ENCODE measurements at regions not wholly inside any gene's neighbourhood (a gene's known extent, or its start where the extent isn't known, plus 50 kb on each side); places are given as distances from the start of the nearest gene placed in this dataset.
A peak's percentile ranks its signal among the peaks of the same experiment; 100 is the strongest.

GRCh38 chr4:23033796-23034195, 341.1 kb downstream of the GBA3 start:
- POLR2A ChIA-PET, result no interaction called here

GRCh38 chr4:23028875-23029274, 336.1 kb downstream of the GBA3 start:
- WGBS (ENCODE audit: insufficient coverage, low coverage, missing lambda C conversion rate), result 4% methylated on average over 3 of the region's 3 CpGs
- H4K20me1 ChIP-seq (replicated peaks; ENCODE audit: control insufficient read depth, insufficient read depth, low read length), result no peaks in the 10 kb centered on the region
- no peak overlapping the region for H3K4me3 ChIP-seq
- no peaks in the 10 kb centered on the region for H3K27me3 ChIP-seq (ENCODE audit: control insufficient read depth in 2 of 2, insufficient read depth in 2 of 2, low read length in 2 of 2)
- BruUV-seq (replicated peaks), result no TSS peak
- no peak overlapping the region for H3K9ac ChIP-seq (ENCODE audit: insufficient read depth in 1 of 2, low read depth in 2 of 2, low read length in 2 of 2)
- no peak overlapping the region for H3K27ac ChIP-seq (ENCODE audit: extremely low read depth, low read depth, low read length)
- ATAC-seq, result peak; percentile 42; the same call in 1 of the 3 replicates
- H2AFZ ChIP-seq (ENCODE audit: low read depth, low read length), result no peak overlapping the region
- H3K4me1 ChIP-seq (replicated peaks in 1 of 2; ENCODE audit: control insufficient read depth in 2 of 2, insufficient read depth in 2 of 2, low read length in 2 of 2), result no peaks in the 10 kb centered on the region; a peak in 1 of 5 replicates
- no peaks in the 10 kb centered on the region for H3K9me3 ChIP-seq (replicated peaks; ENCODE audit: control insufficient read depth, insufficient read depth, low read depth, low read length)
- H3K4me2 ChIP-seq (ENCODE audit: insufficient read depth, low read length), result no peak overlapping the region
- peaks cover 11% of the 10 kb centered on the region; the same call in 1 of the 3 replicates for H3K36me3 ChIP-seq (ENCODE audit: control insufficient read depth, insufficient read depth, low read length)
- no peak for FAIRE-seq
- H3K79me2 ChIP-seq (ENCODE audit: control insufficient read depth, insufficient read depth, low read length), result peaks cover 32% of the 10 kb centered on the region; the same call in 2 of the 3 replicates
- in situ Hi-C loops (cut with MboI), result no loop called here
- peak; percentile 30; the same call in 1 of the 2 replicates for TF ChIP-seq NFE2 (IDR thresholded peaks at IDR 0.05; ENCODE audit: low read depth)
- no peak for TF ChIP-seq CEBPG (CRISPR knock-in tag; IDR thresholded peaks at IDR 0.05)
- no peak for TF ChIP-seq CEBPG (tag; conservative IDR thresholded peaks at IDR 0.05 in 1 of 2, IDR thresholded peaks at IDR 0.05 in 1 of 2)
- H3K9me1 ChIP-seq (ENCODE audit: control insufficient read depth, insufficient read depth, low read length), result no peaks in the 10 kb centered on the region
- intact Hi-C loops (cut with micrococcal nuclease), result no loop called here
- no peak for DNase-seq (ENCODE audit: extremely low read depth in 1 of 4, low spot score in 3 of 4)
- CTCF ChIA-PET (ENCODE audit: low intra/inter-chr PET ratio), result no interaction called here
- POLR2A ChIA-PET, result no interaction called here

More at GRCh38 chr4:23033796-23034195, 341.1 kb downstream of the GBA3 start:
- no peak for TF ChIP-seq NR4A1 (CRISPR knock-in tag; IDR thresholded peaks at IDR 0.05)
- TF ChIP-seq NR4A1 (tag; IDR thresholded peaks at IDR 0.05), result no peak
- no peak for TF ChIP-seq NCOR1 (IDR thresholded peaks at IDR 0.05)
- no peak for TF ChIP-seq ZNF212 (CRISPR knock-in tag; IDR thresholded peaks at IDR 0.05)
- TF ChIP-seq NFIX (CRISPR knock-in tag; IDR thresholded peaks at IDR 0.05; ENCODE audit: low read depth), result no peak
- no peak for TF ChIP-seq TARDBP (IDR thresholded peaks at IDR 0.05)
- in situ Hi-C loops (cut with MboI), result no loop called here
- no peak overlapping the region for H3K27ac ChIP-seq (ENCODE audit: extremely low read depth, low read depth, low read length)
- peaks cover 18% of the 10 kb centered on the region; the same call in 2 of the 3 replicates for H3K36me3 ChIP-seq (ENCODE audit: control insufficient read depth, insufficient read depth, low read length)
- H4K20me1 ChIP-seq (replicated peaks; ENCODE audit: control insufficient read depth, insufficient read depth, low read length), result no peaks in the 10 kb centered on the region
- no peak overlapping the region for H3K4me3 ChIP-seq
- intact Hi-C loops (cut with micrococcal nuclease), result no loop called here
- H3K4me2 ChIP-seq (ENCODE audit: insufficient read depth, low read length), result no peak overlapping the region
- H3K27me3 ChIP-seq (ENCODE audit: control insufficient read depth in 2 of 2, insufficient read depth in 2 of 2, low read length in 2 of 2), result no peaks in the 10 kb centered on the region
- H3K9me3 ChIP-seq (replicated peaks; ENCODE audit: control insufficient read depth, insufficient read depth, low read depth, low read length), result no peaks in the 10 kb centered on the region
- H3K4me1 ChIP-seq (replicated peaks in 1 of 2; ENCODE audit: control insufficient read depth in 2 of 2, insufficient read depth in 2 of 2, low read length in 2 of 2), result no peaks in the 10 kb centered on the region
- DNase-seq (ENCODE audit: extremely low read depth in 1 of 4, low spot score in 3 of 4), result no peak
- no peak overlapping the region for H3K9ac ChIP-seq (ENCODE audit: insufficient read depth in 1 of 2, low read depth in 2 of 2, low read length in 2 of 2)
- H3K9me1 ChIP-seq (ENCODE audit: control insufficient read depth, insufficient read depth, low read length), result no peaks in the 10 kb centered on the region
- no TSS peak for BruUV-seq (replicated peaks)
- no peak for FAIRE-seq
- H2AFZ ChIP-seq (ENCODE audit: low read depth, low read length), result no peak overlapping the region
- H3K79me2 ChIP-seq (ENCODE audit: control insufficient read depth, insufficient read depth, low read length), result peaks cover 28% of the 10 kb centered on the region
- CTCF ChIA-PET (ENCODE audit: low intra/inter-chr PET ratio), result no interaction called here
- no peak for ATAC-seq
- WGBS (ENCODE audit: insufficient coverage, low coverage, missing lambda C conversion rate), result 29% methylated on average over 2 of the region's 2 CpGs

Data from K562 (cell line).